Suprapubic skin (tissue), 4 donors: ENCODE measurements at regions not wholly inside any gene's neighbourhood (a gene's known extent, or its start where the extent isn't known, plus 50 kb on each side); places are given as distances from the start of the nearest gene placed in this dataset.

Experiments used
- DNase-seq, 2 donors: peaks; one replicate each; pipeline ENCODE4 v3.0.0-alpha.2; 2019; ENCODE audit warnings: low spot score in 2 of 2
- H3K27ac ChIP-seq: fragments of 200-600 bp; sonication (generic); one replicate; pipeline ENCODE4 v1.5.1; 2019
- H3K27me3 ChIP-seq: fragments of 200-600 bp; sonication (generic); one replicate; pipeline ENCODE4 v1.5.1; 2019
- H3K36me3 ChIP-seq: fragments of 200-600 bp; sonication (generic); one replicate; pipeline ENCODE4 v1.5.1; 2019
- H3K4me1 ChIP-seq: fragments of 200-600 bp; sonication (generic); one replicate; pipeline ENCODE4 v1.5.1; 2019
- H3K4me3 ChIP-seq: fragments of 200-600 bp; sonication (generic); one replicate; pipeline ENCODE4 v1.5.1; 2019; ENCODE audit warnings: mild to moderate bottlenecking
- H3K9me3 ChIP-seq: fragments of 200-600 bp; sonication (generic); one replicate; pipeline ENCODE4 v1.5.1; 2019
- EP300 ChIP-seq: sonication (generic); formaldehyde crosslinking; IDR thresholded peaks from one replicate; pipeline ENCODE4 v1.6.1; 2017; ENCODE audit warnings: antibody characterized with exemption
- POLR2A ChIP-seq, 2 donors: fragments of 450-650 bp; IDR thresholded peaks; one replicate each; pipeline ENCODE4 v1.6.1; 2017; ENCODE audit warnings: antibody characterized with exemption in 2 of 2, mild to moderate bottlenecking in 2 of 2, moderate library complexity in 2 of 2
- POLR2AphosphoS5 ChIP-seq, 3 donors: sonication (generic); formaldehyde crosslinking; IDR thresholded peaks; one replicate each; pipeline ENCODE4 v1.6.1; 2017; ENCODE audit warnings: antibody characterized with exemption in 3 of 3
- WGBS: methylation state at CpG from one replicate; pipeline ENCODE4 v1.1.5; 2018; 5-methylcytosine and 5-hydroxymethylcytosine counted together
- TF ChIP-seq, protein P1 (sequence below), 2 donors: fragments of 200-600 bp in 1 of 2; fragments of 450-650 bp in 1 of 2; sonication (generic) in 1 of 2; IDR thresholded peaks; one replicate each; pipeline ENCODE4 v1.5.1; 2016 to 2019; ENCODE audit warnings: antibody characterized with exemption in 2 of 2, mild to moderate bottlenecking in 1 of 2, moderate library complexity in 1 of 2

DNA sequence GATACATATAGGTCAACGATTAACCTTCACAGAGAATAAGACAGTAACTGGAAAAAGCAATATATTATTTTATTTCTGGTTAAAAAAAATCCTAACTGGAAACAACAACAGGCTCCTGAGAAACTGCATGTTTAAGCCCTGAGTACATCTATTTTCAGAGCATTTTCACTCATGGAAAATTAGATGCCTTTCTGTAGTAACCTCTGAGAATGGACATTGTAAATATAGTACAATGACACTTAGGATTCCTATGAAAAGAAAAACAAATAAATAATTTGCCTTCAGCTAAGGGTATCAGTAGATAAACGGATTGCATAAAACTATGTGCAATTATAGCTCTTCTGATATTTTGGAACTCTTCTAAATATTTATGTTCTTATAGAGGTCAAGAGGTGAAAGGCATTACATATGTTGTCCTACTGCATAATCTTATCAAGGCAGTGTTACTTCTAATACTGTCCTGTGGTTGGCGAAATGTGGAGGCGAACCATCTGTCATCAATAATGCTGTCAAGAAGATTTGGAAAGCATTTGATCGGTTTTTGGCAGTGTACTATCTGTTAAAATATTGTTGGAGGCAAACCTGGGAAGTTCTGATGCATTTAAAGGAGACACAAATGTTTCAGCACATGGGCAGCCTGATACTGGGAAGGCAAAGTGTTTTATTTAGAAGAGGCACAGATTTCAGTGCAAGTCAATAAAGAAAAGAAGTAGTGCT is 381.8 kb downstream of the BTG1 start:
- WGBS = 45% methylated on average over 5 of the region's 5 CpGs
- Histone ChIP-seq H3K9me3 (peaks cover 4% of the 10 kb centered on the region), H3K4me1 (no peaks in the 10 kb centered on the region), H3K27ac (no peak overlapping the region), H3K36me3 (no peaks in the 10 kb centered on the region), H3K4me3 (no peak overlapping the region), H3K27me3 (no peaks in the 10 kb centered on the region)
- no peak for TF ChIP-seq POLR2AphosphoS5 (IDR thresholded peaks at IDR 0.05)
- no peak for TF ChIP-seq POLR2A (IDR thresholded peaks at IDR 0.05)
- TF ChIP-seq EP300 = no peak
- TF ChIP-seq, protein P1, sequence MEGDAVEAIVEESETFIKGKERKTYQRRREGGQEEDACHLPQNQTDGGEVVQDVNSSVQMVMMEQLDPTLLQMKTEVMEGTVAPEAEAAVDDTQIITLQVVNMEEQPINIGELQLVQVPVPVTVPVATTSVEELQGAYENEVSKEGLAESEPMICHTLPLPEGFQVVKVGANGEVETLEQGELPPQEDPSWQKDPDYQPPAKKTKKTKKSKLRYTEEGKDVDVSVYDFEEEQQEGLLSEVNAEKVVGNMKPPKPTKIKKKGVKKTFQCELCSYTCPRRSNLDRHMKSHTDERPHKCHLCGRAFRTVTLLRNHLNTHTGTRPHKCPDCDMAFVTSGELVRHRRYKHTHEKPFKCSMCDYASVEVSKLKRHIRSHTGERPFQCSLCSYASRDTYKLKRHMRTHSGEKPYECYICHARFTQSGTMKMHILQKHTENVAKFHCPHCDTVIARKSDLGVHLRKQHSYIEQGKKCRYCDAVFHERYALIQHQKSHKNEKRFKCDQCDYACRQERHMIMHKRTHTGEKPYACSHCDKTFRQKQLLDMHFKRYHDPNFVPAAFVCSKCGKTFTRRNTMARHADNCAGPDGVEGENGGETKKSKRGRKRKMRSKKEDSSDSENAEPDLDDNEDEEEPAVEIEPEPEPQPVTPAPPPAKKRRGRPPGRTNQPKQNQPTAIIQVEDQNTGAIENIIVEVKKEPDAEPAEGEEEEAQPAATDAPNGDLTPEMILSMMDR (IDR thresholded peaks at IDR 0.05) = no peak
- no peak for DNase-seq

DNA sequence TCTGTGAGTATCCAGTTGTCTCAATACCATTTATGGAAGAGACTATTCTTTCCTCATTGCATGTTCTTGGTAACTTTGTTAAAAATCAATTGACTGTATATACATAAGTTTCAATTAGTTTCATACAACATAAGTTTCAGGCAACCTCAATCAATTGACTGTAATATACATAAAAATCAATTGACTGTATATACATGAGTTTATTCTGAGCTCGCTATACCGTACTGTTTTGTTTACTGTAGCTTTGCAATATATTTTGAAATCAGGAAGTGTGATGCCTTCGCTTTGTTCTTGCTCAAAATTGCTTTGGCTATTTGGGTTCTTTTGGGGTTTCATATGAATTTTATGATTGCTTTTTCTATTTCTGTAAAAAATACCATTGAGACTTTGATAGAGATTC is 392.0 kb downstream of the BTG1 start:
- H3K36me3 ChIP-seq = no peaks in the 10 kb centered on the region
- no peaks in the 10 kb centered on the region for H3K27me3 ChIP-seq
- no peaks in the 10 kb centered on the region for H3K9me3 ChIP-seq
- no peak overlapping the region for H3K27ac ChIP-seq
- H3K4me3 ChIP-seq = no peak overlapping the region
- TF ChIP-seq EP300 = no peak
- TF ChIP-seq POLR2A (IDR thresholded peaks at IDR 0.05) = no peak
- TF ChIP-seq, protein P1 (IDR thresholded peaks at IDR 0.05) = no peak
- no peak for TF ChIP-seq POLR2AphosphoS5 (IDR thresholded peaks at IDR 0.05)
- 97% methylated on average over 3 of the region's 3 CpGs for WGBS
- no peaks in the 10 kb centered on the region for H3K4me1 ChIP-seq
- no peak for DNase-seq

DNA sequence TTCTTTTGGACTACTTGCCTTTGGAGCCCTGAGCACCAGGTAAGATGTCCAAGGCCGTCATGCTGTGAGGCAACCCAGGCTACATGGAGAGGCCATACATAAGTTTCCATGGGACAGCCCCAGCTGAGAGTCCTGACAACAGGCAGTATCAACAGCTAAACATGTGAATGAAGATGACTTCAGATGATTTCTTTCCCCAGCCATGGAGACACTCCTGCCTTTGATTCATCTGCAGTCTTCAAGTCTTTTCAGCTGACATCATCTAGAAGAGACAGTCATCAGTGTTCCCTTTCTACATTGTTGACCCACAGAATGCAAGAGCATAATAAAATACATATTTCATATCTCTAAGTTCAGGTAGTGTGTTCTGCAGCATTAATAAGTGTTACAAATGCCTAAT is 398.7 kb downstream of the BTG1 start:
- no peak overlapping the region for H3K4me3 ChIP-seq
- no peaks in the 10 kb centered on the region for H3K4me1 ChIP-seq
- DNase-seq = no peak
- TF ChIP-seq EP300 = no peak
- TF ChIP-seq POLR2AphosphoS5 (IDR thresholded peaks at IDR 0.05) = no peak
- TF ChIP-seq POLR2A (IDR thresholded peaks at IDR 0.05) = no peak
- TF ChIP-seq, protein P1 (IDR thresholded peaks at IDR 0.05) = no peak
- no peak overlapping the region for H3K27ac ChIP-seq
- no peaks in the 10 kb centered on the region for H3K27me3 ChIP-seq
- H3K9me3 ChIP-seq = no peaks in the 10 kb centered on the region
- WGBS = 91% methylated on average over 1 of the region's 1 CpG
- no peaks in the 10 kb centered on the region for H3K36me3 ChIP-seq

DNA sequence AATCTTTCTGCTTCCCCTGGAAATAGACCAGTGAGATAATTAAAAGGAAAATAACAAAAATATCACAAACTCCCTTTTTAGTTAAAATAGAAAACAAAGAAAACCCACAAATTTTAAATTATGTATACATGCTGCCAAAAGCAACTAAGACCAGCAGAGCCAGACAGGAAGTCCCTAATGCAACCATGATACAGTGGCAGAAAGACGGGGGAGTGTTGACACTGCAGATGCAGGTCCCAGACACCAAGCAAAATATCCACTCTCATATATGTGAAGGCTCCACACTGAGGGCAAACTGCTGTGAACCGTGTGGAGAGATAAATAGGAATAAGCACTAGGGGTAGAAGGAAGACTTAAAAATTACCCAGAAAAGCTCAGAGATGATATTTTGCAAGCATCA is 401.0 kb downstream of the BTG1 start:
- Histone ChIP-seq H3K9me3 (no peaks in the 10 kb centered on the region), H3K36me3 (no peaks in the 10 kb centered on the region), H3K4me3 (no peak overlapping the region), H3K27ac (no peak overlapping the region), H3K4me1 (no peaks in the 10 kb centered on the region), H3K27me3 (no peaks in the 10 kb centered on the region)
- DNase-seq = no peak
- TF ChIP-seq POLR2A (IDR thresholded peaks at IDR 0.05) = no peak
- TF ChIP-seq POLR2AphosphoS5 (IDR thresholded peaks at IDR 0.05) = no peak
- 53% methylated on average over 2 of the region's 2 CpGs for WGBS

DNA sequence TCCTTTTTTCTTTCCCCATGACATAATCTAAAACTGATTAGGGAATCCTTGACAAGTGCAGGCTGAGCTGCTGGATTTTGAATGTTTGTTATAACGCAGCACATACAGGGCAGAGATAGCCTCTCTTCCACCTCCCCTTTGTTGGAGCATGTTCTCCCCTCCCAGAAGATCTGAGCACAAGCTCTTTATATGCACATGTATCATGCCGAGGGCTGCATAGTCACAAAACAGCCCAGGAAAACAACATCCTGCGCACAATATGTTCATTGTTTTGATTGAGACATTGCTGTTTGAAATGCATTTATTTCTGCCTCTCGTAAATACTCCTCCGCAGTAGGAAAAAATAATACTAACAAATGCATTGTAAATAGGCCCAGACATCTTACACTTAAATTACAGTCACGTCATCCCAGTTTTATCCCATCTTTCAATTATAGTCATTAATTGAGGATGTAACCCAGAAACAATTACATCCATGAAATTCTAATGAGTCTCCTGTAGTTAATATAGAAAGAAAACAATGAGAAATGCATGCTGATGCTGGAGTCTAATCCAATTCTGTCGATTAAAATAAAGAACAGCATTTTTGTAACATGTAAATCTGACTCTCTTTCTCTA is 401.8 kb downstream of the BTG1 start:
- Histone ChIP-seq H3K27me3 (no peaks in the 10 kb centered on the region), H3K4me3 (no peak overlapping the region), H3K4me1 (no peaks in the 10 kb centered on the region), H3K36me3 (no peaks in the 10 kb centered on the region), H3K9me3 (no peaks in the 10 kb centered on the region), H3K27ac (no peak overlapping the region)
- no peak for TF ChIP-seq EP300
- DNase-seq = no peak
- WGBS = 69% methylated on average over 7 of the region's 7 CpGs

DNA sequence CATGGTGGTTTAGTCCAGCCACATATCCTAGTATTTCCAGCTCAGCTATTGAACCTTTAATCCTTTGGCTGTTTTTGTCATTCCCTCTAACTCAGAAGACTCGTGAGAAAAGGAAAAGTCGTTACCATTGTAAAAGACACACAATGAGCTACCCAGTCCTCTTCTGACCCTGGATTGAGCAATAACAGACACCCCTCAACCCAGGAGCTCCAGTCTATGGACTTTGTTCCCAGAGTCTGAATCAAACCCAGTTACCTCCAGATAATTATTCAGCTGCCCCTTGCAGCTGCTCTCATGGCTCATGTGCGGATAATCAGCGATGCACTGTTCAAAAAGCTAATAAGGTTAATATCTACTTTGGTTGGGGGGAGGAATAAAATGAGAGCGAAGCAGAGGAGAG is 402.4 kb downstream of the BTG1 start:
- Histone ChIP-seq H3K27me3 (no peaks in the 10 kb centered on the region), H3K4me1 (no peaks in the 10 kb centered on the region), H3K9me3 (no peaks in the 10 kb centered on the region), H3K27ac (no peak overlapping the region), H3K4me3 (no peak overlapping the region), H3K36me3 (no peaks in the 10 kb centered on the region)
- no peak for DNase-seq
- TF ChIP-seq POLR2A (IDR thresholded peaks at IDR 0.05) (no peak), POLR2AphosphoS5 (IDR thresholded peaks at IDR 0.05) (no peak), EP300 (no peak)
- TF ChIP-seq, protein P1 (IDR thresholded peaks at IDR 0.05) = no peak
- 95% methylated on average over 5 of the region's 5 CpGs for WGBS
